ENCODE measurements at regions not wholly inside any gene's neighbourhood (a gene's known extent, or its start where the extent isn't known, plus 50 kb on each side); places are given as distances from the start of the nearest gene placed in this dataset.

DNA sequence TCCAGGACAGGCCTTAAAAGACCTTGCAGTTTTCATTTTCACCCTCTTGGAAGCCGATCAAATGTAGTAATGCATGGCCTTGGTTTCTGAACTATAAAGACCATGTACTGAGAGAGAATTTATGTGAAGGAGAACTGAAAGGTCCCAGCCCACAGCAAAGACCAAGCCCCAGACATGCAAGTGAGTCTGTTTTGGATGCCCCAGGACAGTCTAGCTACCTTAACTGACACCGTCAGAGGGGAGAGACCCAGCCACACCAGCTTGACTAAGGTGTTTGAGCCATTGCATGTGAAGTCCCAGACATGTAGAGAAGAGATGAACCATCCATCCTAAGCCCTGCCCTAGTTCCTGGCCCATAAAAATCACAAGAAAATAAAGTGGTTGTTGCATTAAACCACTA, 316.8 kb upstream of the GATB start:
- Mint-ChIP-seq H3K4me3 (no peak overlapping the region), H3K9me3 (ENCODE audit: low read depth) (no peaks in the 10 kb centered on the region), H3K27ac (no peak overlapping the region), H3K4me1 (peaks cover 20% of the 10 kb centered on the region), H3K36me3 (peaks cover 5% of the 10 kb centered on the region), H3K27me3 (no peaks in the 10 kb centered on the region)
- CTCF ChIA-PET, result no interaction called here
- DNase-seq (no peak), ATAC-seq (no peak)

DNA sequence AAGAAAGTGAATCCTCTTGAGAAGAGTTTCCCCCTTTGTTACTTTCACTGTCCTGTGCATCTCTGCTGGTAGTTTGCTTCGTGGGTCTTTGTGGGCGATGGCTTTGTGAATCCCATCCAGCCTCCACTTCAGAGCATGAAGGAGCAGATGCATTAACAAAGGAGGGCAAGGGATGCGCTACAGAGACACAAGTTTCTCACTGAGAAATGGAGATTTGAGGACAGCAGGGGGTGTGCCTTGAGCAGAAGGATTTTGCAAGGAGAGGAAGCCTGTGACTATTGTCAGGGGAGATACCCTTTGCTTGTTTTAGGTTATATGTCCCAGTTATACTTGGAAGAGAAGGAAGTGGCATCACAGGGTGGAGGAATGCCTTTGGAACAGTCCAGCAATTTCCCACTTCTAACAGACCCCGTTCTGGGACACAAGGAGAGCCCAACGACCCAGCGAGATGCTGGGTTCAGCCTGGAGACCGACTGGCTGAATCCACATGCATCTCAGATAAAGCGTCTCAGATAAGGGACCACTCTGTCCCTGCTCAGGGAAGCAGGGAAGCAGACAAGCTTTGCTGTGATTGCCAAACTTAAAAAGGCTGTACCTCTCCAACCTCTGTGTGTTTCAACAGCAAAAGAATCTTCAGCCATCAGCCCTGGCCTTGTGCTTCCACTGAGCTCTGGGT, 314.6 kb upstream of the GATB start:
- Mint-ChIP-seq H3K9me3 (ENCODE audit: low read depth) (no peaks in the 10 kb centered on the region), H3K27me3 (no peaks in the 10 kb centered on the region), H3K4me3 (no peak overlapping the region), H3K4me1 (peaks cover 14% of the 10 kb centered on the region), H3K36me3 (peaks cover 4% of the 10 kb centered on the region), H3K27ac (no peak overlapping the region)
- DNase-seq (no peak), ATAC-seq (no peak)
- CTCF ChIA-PET, result no interaction called here

DNA sequence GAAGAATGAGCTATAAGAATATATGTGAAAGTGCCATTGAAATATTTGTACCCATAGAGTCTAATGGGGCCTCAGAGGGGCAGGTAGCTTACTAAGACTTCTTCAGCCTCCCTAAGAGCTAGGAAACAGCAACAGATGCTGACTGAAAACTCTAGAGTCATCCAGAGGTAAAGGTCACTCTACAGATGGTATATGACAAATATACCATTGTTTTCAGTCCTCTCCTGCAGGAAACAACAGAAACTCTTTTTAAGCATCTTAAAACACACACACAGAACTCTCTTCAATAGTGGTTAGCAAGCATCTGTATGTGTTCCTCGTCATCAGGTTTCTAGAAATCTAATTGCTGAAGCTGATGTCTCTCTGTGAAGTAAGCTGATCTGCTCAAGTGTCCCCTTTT, 313.8 kb upstream of the GATB start:
- DNase-seq, result no peak
- no peaks in the 10 kb centered on the region for H3K9me3 Mint-ChIP-seq (ENCODE audit: low read depth)
- H3K27ac Mint-ChIP-seq, result no peak overlapping the region
- H3K27me3 Mint-ChIP-seq, result no peaks in the 10 kb centered on the region
- CTCF ChIA-PET, result no interaction called here
- no peak overlapping the region for H3K4me3 Mint-ChIP-seq
- H3K4me1 Mint-ChIP-seq, result peaks cover 6% of the 10 kb centered on the region
- H3K36me3 Mint-ChIP-seq, result no peaks in the 10 kb centered on the region
- no peak for ATAC-seq

DNA sequence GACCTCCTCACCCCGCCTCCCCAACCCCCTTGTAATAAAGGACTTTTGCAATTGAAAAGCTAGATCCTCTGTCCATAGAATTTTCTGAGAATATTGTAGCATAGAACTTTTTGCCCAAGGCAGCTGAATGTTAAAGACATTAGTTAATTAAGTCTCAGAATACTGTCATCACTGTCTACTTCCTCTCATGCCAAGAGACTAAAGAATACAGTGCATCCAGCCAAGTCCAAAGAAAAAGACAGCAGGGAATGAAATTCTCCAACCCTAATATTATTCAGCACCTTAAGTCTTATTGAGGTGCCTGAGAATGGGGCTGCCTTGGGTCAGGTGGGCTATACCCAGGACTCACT, 313.3 kb upstream of the GATB start:
- Mint-ChIP-seq H3K9me3 (ENCODE audit: low read depth) (no peaks in the 10 kb centered on the region), H3K36me3 (no peaks in the 10 kb centered on the region), H3K27ac (no peak overlapping the region), H3K4me3 (no peak overlapping the region), H3K27me3 (no peaks in the 10 kb centered on the region), H3K4me1 (peaks cover 3% of the 10 kb centered on the region)
- DNase-seq (no peak), ATAC-seq (no peak)
- CTCF ChIA-PET, result no interaction called here

DNA sequence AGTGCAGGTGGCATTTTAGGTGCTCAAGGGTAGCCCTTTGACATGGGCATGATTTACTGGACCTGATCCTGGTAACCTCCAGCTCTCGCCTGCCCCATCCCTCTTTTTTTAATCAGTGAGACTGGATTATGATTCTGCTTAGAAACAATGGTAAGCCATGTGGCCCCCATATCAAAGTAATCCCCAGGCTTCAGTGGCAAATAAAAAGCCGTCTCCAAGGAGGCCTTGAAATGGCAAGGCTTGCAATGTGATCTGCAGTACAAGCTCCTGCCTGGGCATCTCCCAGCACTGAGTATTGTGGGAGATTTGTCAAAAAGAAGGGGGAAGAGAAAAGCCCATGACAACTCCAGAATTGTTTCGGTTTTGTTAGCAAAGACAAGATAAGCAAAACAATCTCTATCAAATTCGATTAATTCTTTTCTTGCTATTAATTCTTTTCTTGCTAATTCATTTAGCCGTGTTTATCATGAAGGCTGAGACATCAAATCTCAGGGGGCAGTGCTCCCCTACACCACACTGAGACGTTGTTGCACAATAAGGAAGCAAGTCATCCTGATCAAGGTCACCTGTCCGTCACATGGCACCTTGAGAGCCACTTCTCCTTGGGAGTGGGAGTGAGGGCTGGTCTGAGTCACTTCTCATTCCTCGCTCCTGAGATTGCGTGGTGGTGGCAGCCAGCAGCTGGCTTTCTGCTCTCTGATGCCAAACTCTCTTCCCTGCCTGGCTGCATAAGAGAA, 312.7 kb upstream of the GATB start:
- Mint-ChIP-seq H3K36me3 (no peaks in the 10 kb centered on the region), H3K4me1 (peaks cover 6% of the 10 kb centered on the region), H3K4me3 (no peak overlapping the region), H3K27me3 (no peaks in the 10 kb centered on the region), H3K9me3 (ENCODE audit: low read depth) (no peaks in the 10 kb centered on the region), H3K27ac (no peak overlapping the region)
- DNase-seq (no peak), ATAC-seq (no peak)
- CTCF ChIA-PET, result no interaction called here

DNA sequence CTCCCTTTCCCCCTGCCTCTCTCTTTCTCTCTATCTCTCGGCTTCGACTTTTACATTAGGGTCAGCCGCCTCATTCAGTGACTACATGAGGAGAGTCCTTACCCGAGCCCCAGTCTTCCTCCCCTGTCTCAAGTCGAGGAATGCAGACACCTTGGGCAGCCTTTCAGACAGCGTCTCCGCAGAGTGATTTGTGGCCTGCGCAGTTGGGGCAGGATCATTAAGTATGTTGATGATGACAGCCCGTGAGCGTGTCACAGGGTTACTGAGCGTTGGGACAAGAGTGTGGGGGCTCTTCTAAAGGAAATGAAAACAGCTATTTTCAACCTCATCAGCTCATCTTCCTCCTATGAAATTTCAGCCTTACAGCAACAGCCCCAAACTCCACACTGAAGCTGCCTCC, 312.1 kb upstream of the GATB start:
- CTCF ChIA-PET, result no interaction called here
- DNase-seq, result no peak
- no peak overlapping the region for H3K27ac Mint-ChIP-seq
- no peak for ATAC-seq
- no peaks in the 10 kb centered on the region for H3K36me3 Mint-ChIP-seq
- H3K27me3 Mint-ChIP-seq, result no peaks in the 10 kb centered on the region
- no peaks in the 10 kb centered on the region for H3K9me3 Mint-ChIP-seq (ENCODE audit: low read depth)
- no peak overlapping the region for H3K4me3 Mint-ChIP-seq
- H3K4me1 Mint-ChIP-seq, result peaks cover 7% of the 10 kb centered on the region

DNA sequence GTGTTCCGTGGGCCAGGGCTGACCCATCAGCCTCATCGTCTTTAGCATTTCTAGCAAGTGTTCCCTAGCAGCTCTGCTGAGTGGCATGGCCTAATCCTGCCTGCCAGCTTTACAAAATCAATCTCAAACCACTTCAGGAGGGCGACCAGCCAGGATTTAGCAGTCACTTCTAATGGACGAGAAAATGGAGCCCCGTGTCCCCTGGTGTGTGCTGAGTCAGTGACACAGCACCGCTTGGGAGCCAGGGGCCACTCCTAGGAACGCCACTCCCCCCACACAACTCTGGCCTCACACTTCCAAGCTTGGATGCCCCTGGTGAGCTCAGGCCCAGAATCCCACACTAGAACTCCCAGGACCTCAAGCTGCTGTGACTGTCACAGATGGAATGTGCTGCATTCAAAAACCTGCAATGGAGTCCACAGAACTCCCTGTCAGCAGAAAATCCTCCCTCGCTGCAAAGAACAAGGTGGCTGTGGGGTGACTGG, 311.2 kb upstream of the GATB start:
- Mint-ChIP-seq H3K4me1 (peaks cover 7% of the 10 kb centered on the region), H3K4me3 (no peak overlapping the region), H3K36me3 (no peaks in the 10 kb centered on the region), H3K9me3 (ENCODE audit: low read depth) (no peaks in the 10 kb centered on the region), H3K27ac (no peak overlapping the region), H3K27me3 (no peaks in the 10 kb centered on the region)
- ATAC-seq (no peak), DNase-seq (no peak)
- CTCF ChIA-PET, result no interaction called here

DNA sequence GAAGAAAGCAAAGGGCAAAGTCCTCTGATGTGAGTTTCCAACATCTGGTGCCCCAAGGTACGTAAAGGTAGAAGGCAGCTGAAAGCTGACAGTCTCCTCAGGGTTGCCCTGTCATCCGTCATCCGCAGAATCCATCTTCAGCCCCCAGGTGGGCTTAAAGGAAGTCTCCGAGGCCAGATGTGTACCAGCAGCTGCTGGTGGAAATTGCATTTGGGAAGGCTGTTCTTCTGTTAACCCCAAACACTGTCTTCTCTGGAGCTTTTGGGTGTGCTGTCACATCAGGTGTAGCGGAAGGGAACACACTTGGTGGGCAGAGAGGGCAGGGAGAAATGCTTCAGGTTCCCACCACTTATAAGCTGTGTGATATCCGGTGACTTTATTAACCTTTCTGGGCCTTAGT, 310.0 kb upstream of the GATB start:
- H3K36me3 Mint-ChIP-seq, result no peaks in the 10 kb centered on the region
- no peak overlapping the region for H3K4me3 Mint-ChIP-seq
- ATAC-seq, result no peak
- DNase-seq, result no peak
- CTCF ChIA-PET, result no interaction called here
- H3K4me1 Mint-ChIP-seq, result peaks cover 7% of the 10 kb centered on the region
- H3K27ac Mint-ChIP-seq, result no peak overlapping the region
- no peaks in the 10 kb centered on the region for H3K9me3 Mint-ChIP-seq (ENCODE audit: low read depth)
- H3K27me3 Mint-ChIP-seq, result no peaks in the 10 kb centered on the region

DNA sequence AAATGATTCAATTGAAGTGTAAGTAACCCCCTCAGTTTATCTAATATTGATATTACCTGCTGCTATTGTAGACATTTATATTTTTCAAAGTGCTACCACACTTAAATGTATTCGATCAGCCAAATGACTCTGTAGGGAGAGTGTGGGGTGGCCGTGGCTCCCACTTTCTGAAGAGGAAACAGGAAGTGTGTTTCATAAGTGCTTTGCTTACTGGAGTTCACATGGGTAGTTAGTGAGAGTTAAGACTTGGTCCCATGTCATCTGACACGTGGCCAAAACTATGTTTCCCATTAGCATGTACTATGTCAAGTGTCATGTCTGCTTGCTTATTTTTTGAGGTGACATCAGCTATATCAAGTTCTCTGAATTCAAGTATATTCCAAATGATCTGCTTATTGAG, 308.1 kb upstream of the GATB start:
- H3K27me3 Mint-ChIP-seq, result no peaks in the 10 kb centered on the region
- DNase-seq (no peak), ATAC-seq (no peak)
- no peaks in the 10 kb centered on the region for H3K9me3 Mint-ChIP-seq (ENCODE audit: low read depth)
- CTCF ChIA-PET, result interaction anchor here (1.1 kb wide), 1 partner anchor 10 kb away, joined by 3 read pairs; no protein-coding TSS in a partner anchor
- peaks cover 19% of the 10 kb centered on the region for H3K4me1 Mint-ChIP-seq
- H3K27ac Mint-ChIP-seq, result no peak overlapping the region
- H3K4me3 Mint-ChIP-seq, result no peak overlapping the region
- H3K36me3 Mint-ChIP-seq, result no peaks in the 10 kb centered on the region

DNA sequence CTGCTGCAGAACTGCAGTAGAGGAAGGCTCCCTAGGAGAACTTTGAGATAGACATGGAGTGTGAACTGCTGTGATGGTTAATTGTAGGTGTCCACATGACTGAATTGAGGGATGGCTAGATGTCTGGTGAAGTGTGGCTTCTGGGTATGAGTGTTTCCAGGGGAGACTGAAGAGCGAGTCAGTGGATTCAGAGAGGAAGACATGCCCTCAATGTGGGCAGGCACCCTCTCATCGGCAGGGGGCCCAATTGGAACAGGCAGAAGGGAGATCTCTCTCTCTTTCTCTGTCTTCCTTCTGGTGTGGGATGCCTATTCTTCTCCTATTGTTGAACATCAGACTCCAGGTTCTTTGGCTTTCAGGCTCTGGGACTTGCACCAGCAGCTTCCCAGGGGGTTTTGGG, 304.7 kb upstream of the GATB start:
- Mint-ChIP-seq H3K27ac (no peak overlapping the region), H3K4me3 (no peak overlapping the region), H3K36me3 (no peaks in the 10 kb centered on the region), H3K9me3 (ENCODE audit: low read depth) (no peaks in the 10 kb centered on the region), H3K4me1 (peaks cover 23% of the 10 kb centered on the region), H3K27me3 (no peaks in the 10 kb centered on the region)
- DNase-seq (no peak), ATAC-seq (peak; percentile 57)
- CTCF ChIA-PET, result no interaction called here

DNA sequence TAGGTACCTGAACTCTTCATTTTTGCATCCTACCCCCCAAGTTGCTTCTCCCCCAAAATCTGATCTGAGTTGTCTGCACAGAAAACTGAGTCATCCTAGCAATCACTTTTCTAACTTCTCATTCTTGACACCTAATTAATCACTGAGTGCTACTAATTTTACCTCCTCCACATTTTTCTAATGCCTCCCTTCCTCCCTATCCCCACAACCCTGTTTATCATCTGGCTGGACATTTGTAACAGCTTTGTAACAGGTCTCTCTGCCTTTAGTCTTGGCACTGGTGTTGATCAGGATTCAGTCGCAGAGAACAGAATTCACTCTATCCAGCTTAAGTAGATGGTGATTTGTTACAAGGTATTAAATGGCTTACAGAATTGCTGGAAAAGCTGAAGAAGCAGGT, 303.9 kb upstream of the GATB start:
- H3K4me1 Mint-ChIP-seq, result peaks cover 23% of the 10 kb centered on the region
- CTCF ChIA-PET, result no interaction called here

DNA sequence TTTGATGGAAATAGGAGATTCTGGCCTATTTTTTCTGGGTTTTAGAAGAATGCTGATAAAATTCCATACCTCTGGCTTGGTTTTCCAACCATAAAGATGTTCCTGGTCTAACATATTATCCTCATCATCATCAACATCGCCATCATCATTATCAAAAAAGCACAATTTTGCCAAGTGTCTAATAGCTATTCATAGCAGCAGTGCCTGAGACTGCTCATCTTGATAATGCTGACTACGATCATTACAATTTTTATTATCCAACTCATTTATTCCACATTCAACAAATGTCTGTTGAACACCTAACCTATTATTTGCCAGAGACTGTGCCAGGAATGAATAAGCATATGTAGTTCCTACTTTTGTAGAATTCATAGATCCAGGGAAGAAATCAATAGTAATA, 303.5 kb upstream of the GATB start:
- Mint-ChIP-seq H3K9me3 (ENCODE audit: low read depth) (no peaks in the 10 kb centered on the region), H3K4me3 (no peak overlapping the region), H3K36me3 (no peaks in the 10 kb centered on the region), H3K27ac (no peak overlapping the region), H3K27me3 (no peaks in the 10 kb centered on the region), H3K4me1 (peaks cover 23% of the 10 kb centered on the region)
- no peak for ATAC-seq
- CTCF ChIA-PET, result no interaction called here
- DNase-seq, result no peak

More for the DNA sequence above, 303.9 kb upstream of the GATB start:
- H3K9me3 Mint-ChIP-seq (ENCODE audit: low read depth), result no peaks in the 10 kb centered on the region
- no peak overlapping the region for H3K27ac Mint-ChIP-seq
- no peak for DNase-seq
- H3K4me3 Mint-ChIP-seq, result no peak overlapping the region
- H3K36me3 Mint-ChIP-seq, result no peaks in the 10 kb centered on the region
- H3K27me3 Mint-ChIP-seq, result no peaks in the 10 kb centered on the region
- ATAC-seq, result no peak

DNA sequence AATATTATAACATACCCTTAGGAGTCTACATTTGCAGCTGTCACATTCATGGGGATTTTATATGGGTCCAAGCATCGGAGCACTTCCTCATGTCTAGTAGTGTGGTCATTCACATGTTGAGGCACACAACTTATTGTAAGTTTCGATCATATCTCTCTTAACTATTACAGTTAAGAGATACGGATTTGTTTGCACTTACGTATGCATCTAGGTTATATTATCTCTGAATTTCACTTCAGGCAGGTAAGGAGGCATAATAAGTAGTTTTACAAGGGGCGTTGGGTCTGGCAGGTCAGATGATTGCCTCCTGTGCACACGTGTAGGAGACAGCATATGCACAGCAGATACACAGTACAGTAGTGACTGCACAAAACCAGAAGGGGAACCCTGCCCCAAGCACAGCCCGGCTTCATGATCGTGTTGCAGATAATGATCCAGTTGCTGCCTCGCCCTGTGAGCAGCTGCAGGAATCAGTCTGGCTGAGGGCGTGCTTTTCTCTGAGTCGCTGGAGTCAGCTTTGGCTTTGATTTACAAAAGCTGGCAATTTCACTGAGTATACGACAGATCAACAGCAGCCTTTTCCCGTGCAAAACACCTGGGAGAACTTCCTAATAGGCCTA, 302.9 kb upstream of the GATB start:
- H3K4me1 Mint-ChIP-seq, result peaks cover 19% of the 10 kb centered on the region
- H3K9me3 Mint-ChIP-seq (ENCODE audit: low read depth), result no peaks in the 10 kb centered on the region
- no peaks in the 10 kb centered on the region for H3K36me3 Mint-ChIP-seq
- CTCF ChIA-PET, result no interaction called here
- H3K27me3 Mint-ChIP-seq, result no peaks in the 10 kb centered on the region
- no peak overlapping the region for H3K27ac Mint-ChIP-seq
- ATAC-seq, result peak; percentile 87
- H3K4me3 Mint-ChIP-seq, result no peak overlapping the region
- DNase-seq, result peak; percentile 62

DNA sequence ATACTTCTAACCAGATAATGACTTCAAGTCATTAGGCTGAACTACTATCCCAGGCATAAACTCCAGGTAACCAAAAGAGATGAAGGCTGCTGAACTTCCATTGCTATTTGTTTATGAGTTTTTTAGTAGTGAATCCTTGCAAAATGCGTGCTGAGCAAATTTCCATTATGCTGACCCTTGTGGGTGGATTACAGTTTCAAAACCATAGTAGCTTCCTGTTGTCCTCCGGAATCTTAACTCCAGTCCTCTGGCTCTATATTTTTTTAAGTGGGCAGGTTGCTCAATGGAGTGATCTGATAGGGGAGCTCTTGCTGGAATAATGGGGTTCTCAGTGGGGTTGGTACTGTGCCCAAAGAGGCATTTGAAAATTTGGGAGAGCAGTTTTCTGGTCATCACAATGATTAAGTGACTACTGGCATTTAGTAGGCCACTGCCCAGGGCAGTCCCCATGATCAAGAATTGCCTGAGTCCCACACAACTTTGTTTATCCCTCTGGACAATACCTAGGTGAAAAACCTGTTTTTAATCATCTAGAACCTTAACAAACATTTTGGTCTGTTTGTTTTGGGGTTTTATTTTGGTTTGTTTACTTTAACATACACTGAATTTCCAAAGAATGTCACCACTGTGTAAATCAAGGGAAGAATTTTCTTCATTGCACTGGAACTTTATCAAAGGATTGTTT, 302.3 kb upstream of the GATB start:
- Mint-ChIP-seq H3K9me3 (ENCODE audit: low read depth) (peaks cover 2% of the 10 kb centered on the region), H3K4me1 (peaks cover 16% of the 10 kb centered on the region), H3K27ac (no peak overlapping the region), H3K27me3 (peaks cover 3% of the 10 kb centered on the region), H3K36me3 (no peaks in the 10 kb centered on the region), H3K4me3 (no peak overlapping the region)
- ATAC-seq, result no peak
- no peak for DNase-seq
- CTCF ChIA-PET, result no interaction called here

All from activated CD8-positive, alpha-beta memory T cell treated with anti-CD3 and anti-CD28 coated beads, Interleukin-2, amount 10 ng/mL, durations not matched to agents 7 days and 5 days (primary cell).